ENCODE measurements at regions not wholly inside any gene's neighbourhood (a gene's known extent, or its start where the extent isn't known, plus 50 kb on each side); places are given as distances from the start of the nearest gene placed in this dataset.
A peak's percentile ranks its signal among the peaks of the same experiment; 100 is the strongest.

DNA sequence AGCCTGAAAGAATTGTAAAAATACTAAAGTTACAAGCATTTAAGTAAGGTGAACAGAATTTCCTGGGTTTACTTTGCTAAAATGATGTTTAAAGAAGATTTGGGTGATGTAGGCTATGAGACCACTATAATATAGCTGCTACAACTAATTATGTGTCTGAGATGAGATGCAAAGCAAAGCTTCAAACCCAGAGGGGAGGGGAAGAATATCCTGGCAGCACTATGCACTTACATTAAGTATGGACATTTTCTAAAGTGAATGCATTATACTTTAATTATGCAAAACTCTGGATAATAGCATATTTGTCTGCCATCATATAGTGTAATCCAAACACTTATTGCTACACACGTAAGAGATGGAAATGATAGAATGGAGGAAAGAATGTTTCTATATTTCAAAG lies 1003.7 kb downstream of the GALC start:
- DNase-seq: no peak
- peaks cover 6% of the 10 kb centered on the region; the same call in 1 of the 2 replicates for H3K9me3 Mint-ChIP-seq
- H3K36me3 Mint-ChIP-seq (ENCODE audit: low read depth): no peaks in the 10 kb centered on the region
- no peaks in the 10 kb centered on the region for H3K4me1 Mint-ChIP-seq (ENCODE audit: low read depth)
- TF ChIP-seq, protein P1, sequence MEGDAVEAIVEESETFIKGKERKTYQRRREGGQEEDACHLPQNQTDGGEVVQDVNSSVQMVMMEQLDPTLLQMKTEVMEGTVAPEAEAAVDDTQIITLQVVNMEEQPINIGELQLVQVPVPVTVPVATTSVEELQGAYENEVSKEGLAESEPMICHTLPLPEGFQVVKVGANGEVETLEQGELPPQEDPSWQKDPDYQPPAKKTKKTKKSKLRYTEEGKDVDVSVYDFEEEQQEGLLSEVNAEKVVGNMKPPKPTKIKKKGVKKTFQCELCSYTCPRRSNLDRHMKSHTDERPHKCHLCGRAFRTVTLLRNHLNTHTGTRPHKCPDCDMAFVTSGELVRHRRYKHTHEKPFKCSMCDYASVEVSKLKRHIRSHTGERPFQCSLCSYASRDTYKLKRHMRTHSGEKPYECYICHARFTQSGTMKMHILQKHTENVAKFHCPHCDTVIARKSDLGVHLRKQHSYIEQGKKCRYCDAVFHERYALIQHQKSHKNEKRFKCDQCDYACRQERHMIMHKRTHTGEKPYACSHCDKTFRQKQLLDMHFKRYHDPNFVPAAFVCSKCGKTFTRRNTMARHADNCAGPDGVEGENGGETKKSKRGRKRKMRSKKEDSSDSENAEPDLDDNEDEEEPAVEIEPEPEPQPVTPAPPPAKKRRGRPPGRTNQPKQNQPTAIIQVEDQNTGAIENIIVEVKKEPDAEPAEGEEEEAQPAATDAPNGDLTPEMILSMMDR (IDR thresholded peaks at IDR 0.05): no peak
- no peak overlapping the region for H3K27ac Mint-ChIP-seq
- H3K27me3 Mint-ChIP-seq (ENCODE audit: insufficient read depth): peaks cover 2% of the 10 kb centered on the region
- no peak overlapping the region for H3K4me3 Mint-ChIP-seq

DNA sequence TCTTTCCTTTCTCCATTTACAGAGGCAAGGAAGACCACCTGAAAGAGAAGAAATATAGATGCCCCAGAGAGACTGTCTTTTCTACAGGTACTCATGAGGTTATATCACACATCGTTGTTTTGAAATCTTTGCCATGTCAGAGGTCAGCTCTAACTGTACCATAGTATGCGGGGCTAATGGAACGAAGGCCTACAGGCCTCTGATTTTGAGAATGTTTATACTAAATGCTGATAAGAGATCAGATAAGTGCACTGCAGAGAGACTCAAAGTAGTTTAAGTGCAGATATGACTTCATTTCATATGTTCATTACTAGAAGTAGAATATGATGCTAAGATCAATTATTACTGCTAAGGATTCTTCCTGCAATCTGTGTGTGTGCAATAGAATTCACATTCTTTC lies 1005.0 kb downstream of the GALC start:
- no peaks in the 10 kb centered on the region for H3K4me1 Mint-ChIP-seq (ENCODE audit: low read depth)
- no peaks in the 10 kb centered on the region for H3K36me3 Mint-ChIP-seq (ENCODE audit: low read depth)
- peaks cover 10% of the 10 kb centered on the region; the same call in 1 of the 2 replicates for H3K9me3 Mint-ChIP-seq
- TF ChIP-seq, protein P1 (IDR thresholded peaks at IDR 0.05): no peak
- H3K4me3 Mint-ChIP-seq: no peak overlapping the region
- H3K27me3 Mint-ChIP-seq (ENCODE audit: insufficient read depth): peaks cover 2% of the 10 kb centered on the region
- H3K27ac Mint-ChIP-seq: no peak overlapping the region
- no peak for DNase-seq

DNA sequence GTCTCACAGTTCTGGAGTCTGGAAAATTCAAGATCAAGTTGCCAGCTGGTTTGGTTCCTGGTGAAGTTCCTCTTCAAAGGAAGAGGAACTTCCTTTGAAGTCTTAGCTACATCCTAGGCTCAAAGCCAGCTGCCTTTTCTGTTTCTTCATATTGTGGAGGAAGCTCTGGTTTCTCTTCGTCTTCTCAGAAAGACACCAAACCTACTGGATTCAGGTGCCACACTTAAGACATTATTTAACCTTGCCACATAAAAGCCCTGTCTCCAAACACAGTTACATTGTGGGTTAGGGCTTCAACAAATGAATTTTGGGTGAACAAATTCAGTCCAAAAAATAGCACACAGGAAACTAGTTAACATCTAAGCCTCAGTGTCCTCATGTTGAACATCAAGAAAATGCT lies 1019.8 kb downstream of the GALC start:
- Mint-ChIP-seq H3K9me3 (peaks cover 33% of the 10 kb centered on the region), H3K27ac (no peak overlapping the region), H3K4me1 (ENCODE audit: low read depth) (no peaks in the 10 kb centered on the region), H3K4me3 (no peak overlapping the region), H3K36me3 (ENCODE audit: low read depth) (0 out of 2 replicates have a peak, but pooled peaks cover 4% of the 10 kb centered on the region), H3K27me3 (ENCODE audit: insufficient read depth) (no peaks in the 10 kb centered on the region; the same call in 1 of the 2 replicates)
- no peak for DNase-seq
- TF ChIP-seq, protein P1 (IDR thresholded peaks at IDR 0.05): no peak

DNA sequence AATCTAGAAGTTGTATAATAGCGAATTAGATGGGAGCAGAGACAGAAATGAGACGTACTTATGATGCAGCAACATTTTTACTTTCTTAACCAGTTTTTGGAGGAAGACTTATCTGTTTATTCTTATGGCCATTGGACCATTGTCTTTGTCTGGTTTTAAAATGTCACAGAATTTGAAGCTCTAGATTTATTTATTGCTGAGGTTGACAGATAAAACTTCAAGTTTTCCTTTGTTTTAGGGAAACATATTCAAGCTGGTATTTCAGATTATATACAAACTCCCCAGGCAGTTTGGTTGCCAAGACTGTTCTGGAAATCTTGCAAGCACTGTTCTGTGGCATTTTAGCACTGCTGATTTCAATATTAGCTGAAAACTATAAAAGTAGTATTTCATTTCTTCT lies 1021.7 kb downstream of the GALC start:
- H3K4me1 Mint-ChIP-seq (ENCODE audit: low read depth): no peaks in the 10 kb centered on the region
- no peaks in the 10 kb centered on the region for H3K27me3 Mint-ChIP-seq (ENCODE audit: insufficient read depth)
- H3K36me3 Mint-ChIP-seq (ENCODE audit: low read depth): no peaks in the 10 kb centered on the region
- no peak overlapping the region for H3K27ac Mint-ChIP-seq
- peaks cover 30% of the 10 kb centered on the region for H3K9me3 Mint-ChIP-seq
- DNase-seq: no peak
- TF ChIP-seq, protein P1 (IDR thresholded peaks at IDR 0.05): no peak
- H3K4me3 Mint-ChIP-seq: no peak overlapping the region

DNA sequence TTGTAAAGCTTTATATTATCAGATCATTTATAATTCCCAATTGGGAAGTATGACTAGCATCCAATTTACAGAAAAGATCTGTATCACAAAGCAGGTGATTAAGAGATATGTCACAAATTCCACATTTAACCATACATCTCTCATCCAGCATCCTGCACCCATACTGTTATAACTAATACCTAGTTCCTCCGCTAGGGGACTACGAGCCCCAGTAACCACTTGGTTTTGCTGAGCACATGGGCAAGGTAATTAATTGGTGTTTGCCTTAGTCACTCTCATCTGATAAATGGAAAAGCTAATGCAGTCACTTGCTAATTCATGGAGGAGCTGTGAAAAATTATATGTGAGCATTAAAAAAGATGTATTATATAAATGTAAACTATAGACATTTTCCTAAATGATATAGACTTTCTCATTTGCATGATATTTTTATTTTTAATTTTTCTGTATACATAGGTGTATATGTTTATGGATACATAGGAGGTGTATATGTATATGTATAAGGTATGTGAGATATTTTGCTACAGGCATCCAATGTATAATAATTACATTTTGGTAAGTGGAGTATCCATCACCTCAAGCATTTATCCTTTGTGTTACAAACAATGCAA lies 1031.8 kb downstream of the GALC start:
- no peak for DNase-seq
- no peaks in the 10 kb centered on the region for H3K4me1 Mint-ChIP-seq (ENCODE audit: low read depth)
- TF ChIP-seq, protein P1 (IDR thresholded peaks at IDR 0.05): peak; percentile 53
- no peaks in the 10 kb centered on the region; the same call in 1 of the 2 replicates for H3K27me3 Mint-ChIP-seq (ENCODE audit: insufficient read depth)
- no peaks in the 10 kb centered on the region for H3K9me3 Mint-ChIP-seq
- H3K27ac Mint-ChIP-seq: no peak overlapping the region
- no peak overlapping the region for H3K4me3 Mint-ChIP-seq
- no peaks in the 10 kb centered on the region for H3K36me3 Mint-ChIP-seq (ENCODE audit: low read depth)
